HG02938 (cell line): ENCODE measurements at regions not wholly inside any gene's neighbourhood (a gene's known extent, or its start where the extent isn't known, plus 50 kb on each side); places are given as distances from the start of the nearest gene placed in this dataset.
"Not testable (repeated sequence)": the region's sequence is repeated elsewhere in the genome, so short reads cannot be mapped to it uniquely, and the experiment has no call there.

Experiments used
- ATAC-seq: cut with Tn5 transposase; IDR thresholded peaks from one replicate; pipeline ENCODE4 v1.9.1; 2021; ENCODE audit warnings: mild to moderate bottlenecking, moderate library complexity; ENCODE audit not compliant: unreplicated experiment

- ATAC-seq: no peak
These were observed 80.6 kb upstream of the SULF2 start for GRCh38 chr20:47865912-47866311.

GRCh38 chr20:47865451-47865850 is 80.2 kb upstream of the SULF2 start:
- ATAC-seq: no peak

DNA sequence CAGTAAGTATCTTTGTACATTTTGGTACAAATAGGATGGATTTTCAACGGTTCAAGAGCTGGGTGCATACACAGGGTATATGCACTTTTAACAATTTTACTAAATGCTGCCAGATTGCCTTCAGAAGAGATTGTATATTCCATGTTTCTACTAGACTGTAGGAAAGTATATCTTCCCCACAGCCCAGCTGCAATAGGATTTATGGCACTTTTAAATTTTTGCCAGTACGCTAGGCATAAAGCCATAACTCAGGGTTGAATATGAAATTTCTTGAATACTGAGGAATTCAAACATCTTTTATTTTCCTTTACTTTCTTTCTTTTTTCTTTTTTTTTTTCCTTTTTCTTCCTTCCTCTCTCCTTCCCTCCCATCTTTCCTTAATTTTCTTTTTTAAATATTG is 78.7 kb upstream of the SULF2 start:
- ATAC-seq: no peak

DNA sequence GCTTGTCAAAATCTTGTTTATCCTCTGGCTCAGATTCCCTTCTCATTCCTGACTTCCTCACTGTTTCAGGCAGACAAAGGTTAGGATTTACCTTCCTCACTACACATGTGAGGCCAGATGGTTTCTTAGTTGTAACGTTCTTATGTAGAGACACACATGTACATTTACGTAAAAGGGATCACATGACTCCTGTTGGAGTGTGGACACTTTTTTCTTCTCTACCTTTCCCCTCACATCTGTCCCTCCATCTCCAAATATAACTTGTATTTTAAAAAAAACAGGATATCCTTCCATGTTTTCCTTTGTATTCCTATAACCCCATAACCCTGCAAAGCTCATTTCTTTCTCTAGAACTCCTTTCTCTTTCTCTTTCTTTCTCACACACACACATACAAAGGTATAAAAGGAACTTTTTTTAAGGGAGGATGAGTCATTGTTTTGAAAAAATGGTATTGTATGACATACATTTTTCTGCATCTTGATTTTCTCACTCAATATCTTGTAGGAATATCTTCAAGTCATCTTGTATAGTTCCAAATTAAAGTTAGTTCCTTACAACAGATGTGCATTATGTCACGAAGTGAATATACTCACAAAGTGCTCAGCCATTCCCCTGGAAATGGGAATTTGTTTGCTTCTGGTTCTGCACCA is 78.2 kb upstream of the SULF2 start:
- ATAC-seq: no peak

- ATAC-seq: no peak
These were observed 77.4 kb upstream of the SULF2 start for GRCh38 chr20:47862574-47863240.

GRCh38 chr20:47861116-47861515 is 75.8 kb upstream of the SULF2 start:
- no peak for ATAC-seq

- ATAC-seq: no peak
These were observed 75.0 kb upstream of the SULF2 start for GRCh38 chr20:47860049-47860830.

DNA sequence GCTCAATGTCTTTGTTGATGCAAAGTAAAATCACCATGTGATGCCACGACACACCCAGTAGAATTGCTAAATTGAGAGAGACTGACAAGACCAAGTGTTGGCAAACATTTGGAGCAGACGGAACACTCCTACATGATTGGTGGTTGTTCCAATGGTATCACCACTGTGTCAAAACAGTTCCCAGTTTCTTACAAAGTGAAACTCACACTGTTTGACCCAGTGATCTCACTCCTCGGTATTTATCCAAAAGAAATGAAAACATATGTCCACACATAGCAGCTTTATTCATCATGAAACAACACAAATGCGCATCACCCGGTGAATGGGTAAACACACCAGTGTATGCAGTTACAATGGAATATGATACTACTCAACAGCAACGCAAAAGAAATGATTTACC is 74.0 kb upstream of the SULF2 start:
- no peak for ATAC-seq

GRCh38 chr20:47857569-47858464 is 72.5 kb upstream of the SULF2 start:
- ATAC-seq: no peak

DNA sequence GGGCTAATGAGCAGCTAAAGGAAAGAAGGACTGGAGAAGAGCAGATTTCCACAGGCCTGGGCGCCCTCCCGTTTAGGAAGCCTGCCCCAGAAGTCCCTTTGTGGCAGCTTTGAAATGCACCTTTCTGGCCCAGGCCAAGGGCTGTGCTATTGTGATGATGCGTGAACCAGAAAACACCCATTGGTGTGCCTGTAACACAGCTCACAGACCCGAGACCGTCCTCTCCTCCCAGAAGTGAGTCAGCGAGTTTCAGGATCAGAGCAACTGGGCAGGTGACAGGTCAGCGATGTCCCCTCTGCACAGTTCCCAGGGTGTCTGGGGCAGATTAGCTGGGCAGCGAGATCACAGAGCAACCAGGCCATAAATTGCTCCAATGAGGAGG is 71.9 kb upstream of the SULF2 start:
- no peak for ATAC-seq

DNA sequence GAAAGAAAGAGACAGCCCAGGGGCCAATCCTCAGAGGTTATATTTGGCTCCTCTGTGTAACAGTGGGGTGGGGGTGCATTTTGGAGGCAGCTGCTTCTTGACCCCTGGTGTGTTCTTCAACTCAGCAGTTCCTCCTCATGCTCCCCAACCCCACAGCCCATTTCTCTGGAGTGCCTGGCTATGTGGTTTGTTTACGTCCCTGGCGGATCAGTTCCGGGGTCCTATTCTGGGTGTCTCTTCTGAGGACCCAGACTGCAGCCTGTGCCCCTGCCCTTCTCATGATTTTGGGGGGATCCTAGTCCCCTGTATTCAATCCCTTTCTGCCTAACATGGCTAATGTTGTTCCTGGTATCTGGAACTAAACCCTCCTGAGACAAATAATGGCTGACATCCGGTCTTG is 70.5 kb upstream of the SULF2 start:
- no peak for ATAC-seq

DNA sequence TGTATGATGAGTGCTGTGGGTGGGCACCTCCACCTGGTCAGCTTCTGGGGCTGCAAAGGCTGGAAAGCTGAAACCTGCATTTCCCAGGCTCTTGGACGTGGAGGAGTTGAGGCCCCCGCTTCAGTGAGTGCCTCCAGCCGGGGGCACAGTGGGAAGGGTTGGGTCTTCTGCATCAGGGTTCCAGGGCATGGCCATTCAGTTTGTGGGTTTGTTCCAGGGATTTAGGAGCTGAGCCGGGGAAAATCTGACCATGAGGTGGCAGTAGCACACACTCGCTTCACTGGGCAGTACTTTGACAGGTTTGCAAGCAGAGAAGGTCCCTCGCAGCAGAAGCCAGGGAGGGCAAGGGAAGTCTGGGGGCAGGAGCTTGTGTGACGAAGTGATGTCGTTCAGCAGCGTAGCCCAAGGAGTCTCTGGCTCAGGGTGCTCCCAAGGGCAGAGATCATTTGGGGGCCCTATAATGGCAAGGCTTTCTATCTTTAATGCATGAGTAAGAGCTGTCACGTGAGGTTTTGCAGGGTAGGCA is 69.5 kb upstream of the SULF2 start:
- no peak for ATAC-seq

DNA sequence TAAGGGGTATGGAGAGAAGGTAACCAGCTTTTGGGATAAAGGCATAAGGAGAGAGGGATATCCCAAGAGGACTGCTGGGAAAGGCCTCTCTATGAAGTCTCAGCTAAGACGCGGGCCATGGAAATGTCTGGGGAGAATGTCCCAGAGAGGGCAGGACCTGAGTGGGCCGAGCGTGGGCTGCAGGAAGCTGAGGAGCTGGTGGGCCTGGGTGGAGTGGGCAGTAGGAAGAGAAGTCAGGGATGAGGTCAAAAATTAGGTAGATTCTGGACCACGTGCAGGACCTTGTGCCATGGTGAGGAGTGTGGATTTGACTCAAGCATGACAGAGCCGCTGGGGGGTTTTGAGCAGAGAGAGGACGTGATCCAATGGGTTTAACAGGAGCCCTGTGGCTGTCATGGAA is 66.5 kb upstream of the SULF2 start:
- no peak for ATAC-seq

GRCh38 chr20:47850146-47850545 is 64.9 kb upstream of the SULF2 start:
- ATAC-seq: no peak

GRCh38 chr20:47849596-47849995 is 64.3 kb upstream of the SULF2 start:
- no peak for ATAC-seq

- no peak for ATAC-seq
These were observed 63.7 kb upstream of the SULF2 start for GRCh38 chr20:47849006-47849405.

DNA sequence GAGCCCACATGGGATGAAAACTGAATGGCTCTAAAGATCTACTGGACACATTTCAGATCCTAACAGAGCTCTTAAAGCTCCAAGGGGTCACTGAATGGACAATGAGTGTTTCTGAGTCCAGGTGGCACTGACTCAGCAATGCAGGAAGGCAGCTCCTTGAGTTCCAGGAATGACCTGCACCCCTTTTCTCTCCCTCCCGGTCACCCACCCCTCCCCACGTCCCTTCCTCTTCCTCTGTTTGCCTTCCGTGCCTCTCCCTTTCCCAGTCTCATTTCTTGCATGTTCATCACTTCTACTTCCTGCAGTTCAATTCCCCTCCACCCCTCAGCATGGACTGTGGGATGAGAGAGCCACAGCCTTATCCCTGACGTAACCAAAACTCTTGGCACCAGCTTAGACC is 63.3 kb upstream of the SULF2 start:
- not testable (repeated sequence) for ATAC-seq

GRCh38 chr20:47847884-47848485 is 62.7 kb upstream of the SULF2 start:
- no peak for ATAC-seq

GRCh38 chr20:47847220-47847619 is 61.9 kb upstream of the SULF2 start:
- ATAC-seq: not testable (repeated sequence)

DNA sequence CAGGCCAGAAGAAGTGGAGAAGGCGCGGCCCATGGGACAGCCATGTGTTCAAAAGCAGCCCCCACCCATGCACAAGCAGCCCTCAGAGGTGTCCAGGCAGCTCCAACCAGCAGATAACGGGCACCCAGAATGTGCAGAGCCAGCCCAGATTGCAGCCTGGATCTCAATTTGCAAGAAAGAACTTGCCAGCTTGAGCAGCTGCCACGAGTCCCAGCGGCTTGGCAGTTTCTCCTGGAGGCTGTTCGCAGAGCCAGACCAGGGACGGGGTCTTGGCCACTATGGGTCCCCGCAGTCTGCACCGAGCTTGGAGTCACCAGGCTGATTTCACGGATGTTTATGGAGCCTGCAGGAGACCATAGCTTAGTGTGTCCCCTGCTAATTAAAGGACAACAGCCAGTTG is 61.4 kb upstream of the SULF2 start:
- not testable (repeated sequence) for ATAC-seq
